GM21528 (cell line): ENCODE measurements at regions not wholly inside any gene's neighbourhood (a gene's known extent, or its start where the extent isn't known, plus 50 kb on each side); places are given as distances from the start of the nearest gene placed in this dataset.
"Not testable (repeated sequence)": the region's sequence is repeated elsewhere in the genome, so short reads cannot be mapped to it uniquely, and the experiment has no call there.

Source experiments
- ATAC-seq: cut with Tn5 transposase; IDR thresholded peaks from one replicate; pipeline ENCODE4 v1.9.1; 2021; ENCODE audit warnings: mild to moderate bottlenecking, moderate library complexity; ENCODE audit not compliant: unreplicated experiment, low FRiP score

- no peak for ATAC-seq
These were observed 594.8 kb upstream of the ANO3 start for GRCh38 chr11:25737071-25737675.

- ATAC-seq: no peak
These were observed 590.0 kb upstream of the ANO3 start for GRCh38 chr11:25741886-25742285.

DNA sequence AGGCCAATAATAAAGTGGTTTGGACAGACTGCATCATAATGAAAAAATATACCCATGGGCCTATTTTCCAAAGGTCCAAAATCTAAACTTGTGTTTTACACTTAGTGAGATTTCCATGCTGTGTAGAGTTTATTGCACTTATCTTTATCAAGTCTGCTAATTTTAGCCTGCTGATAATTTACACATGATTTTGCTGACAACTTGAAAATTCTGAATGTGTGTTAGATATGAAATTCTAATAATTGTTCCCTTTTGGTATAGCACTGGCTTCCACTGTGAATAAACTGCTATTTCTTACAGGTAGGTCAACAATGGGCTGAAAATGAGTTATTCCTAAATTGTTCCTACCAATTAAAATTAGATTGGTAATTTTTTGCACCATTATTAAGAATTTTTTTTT lies 589.1 kb upstream of the ANO3 start:
- no peak for ATAC-seq

- ATAC-seq: no peak
These were observed 576.5 kb upstream of the ANO3 start for GRCh38 chr11:25755381-25755780.

DNA sequence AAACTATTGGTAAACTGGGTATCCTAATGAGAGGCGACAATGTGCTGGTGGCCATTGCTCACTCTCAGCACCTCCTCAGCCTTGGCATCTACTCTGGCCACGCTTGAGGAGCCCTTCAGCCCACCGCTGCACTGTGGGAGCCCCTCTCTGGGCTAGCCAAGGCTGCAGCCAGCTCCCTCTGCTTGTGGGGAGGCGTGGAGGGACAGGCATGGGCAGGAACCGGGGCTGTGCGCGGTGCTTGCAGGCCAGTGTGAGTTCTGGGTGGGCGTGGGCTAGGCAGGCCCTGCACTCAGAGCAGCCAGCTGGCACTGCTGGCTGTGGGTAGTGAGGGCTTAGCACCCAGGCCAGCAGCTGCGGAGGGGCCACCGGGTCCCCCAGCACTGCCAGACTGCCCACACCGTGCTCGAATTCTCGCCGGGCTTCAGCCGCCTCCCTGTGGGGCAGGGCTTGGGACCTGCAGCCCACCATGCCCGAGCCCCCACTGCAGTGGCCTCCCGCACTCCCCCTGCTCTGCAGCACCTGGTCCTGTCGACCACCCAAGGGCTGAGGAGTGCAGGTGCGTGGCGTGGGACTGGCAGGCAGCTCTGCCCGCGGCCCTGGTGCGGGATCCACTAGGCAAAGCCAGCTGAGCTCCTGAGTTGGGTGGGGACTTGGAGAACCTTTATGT lies 575.9 kb upstream of the ANO3 start:
- no peak for ATAC-seq

GRCh38 chr11:25758145-25758661 lies 573.7 kb upstream of the ANO3 start:
- no peak for ATAC-seq

DNA sequence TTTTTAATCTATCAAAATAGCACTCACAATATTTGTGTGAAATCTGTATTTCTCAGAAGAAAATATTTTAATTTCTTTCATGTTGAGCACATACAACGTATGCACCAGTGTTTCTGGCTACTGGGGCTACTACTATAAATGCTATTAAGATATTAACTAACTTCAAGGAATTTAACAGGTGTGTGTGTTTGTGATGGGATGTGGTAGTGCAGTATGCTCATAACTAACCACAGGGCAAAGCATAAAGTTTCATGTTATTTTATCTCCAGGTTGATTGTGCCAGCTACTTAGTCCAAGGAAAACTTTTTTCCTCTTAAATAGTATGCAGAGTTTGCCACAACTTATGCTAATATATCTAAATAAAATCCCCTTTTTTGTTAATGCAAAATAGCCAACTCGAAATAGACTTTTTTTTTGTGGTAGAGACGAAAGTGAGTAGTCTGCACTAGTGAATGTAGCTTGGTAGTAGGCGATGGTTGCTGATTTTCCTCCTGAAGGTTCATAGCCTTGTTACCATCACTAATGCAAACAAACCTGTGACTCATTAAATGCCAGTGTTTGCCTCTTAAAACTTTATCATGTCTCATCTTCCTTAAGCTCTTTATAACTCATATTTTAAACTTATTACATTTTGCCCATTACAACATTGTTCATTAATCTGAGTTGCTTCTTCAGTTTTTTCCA lies 565.5 kb upstream of the ANO3 start:
- no peak for ATAC-seq

DNA sequence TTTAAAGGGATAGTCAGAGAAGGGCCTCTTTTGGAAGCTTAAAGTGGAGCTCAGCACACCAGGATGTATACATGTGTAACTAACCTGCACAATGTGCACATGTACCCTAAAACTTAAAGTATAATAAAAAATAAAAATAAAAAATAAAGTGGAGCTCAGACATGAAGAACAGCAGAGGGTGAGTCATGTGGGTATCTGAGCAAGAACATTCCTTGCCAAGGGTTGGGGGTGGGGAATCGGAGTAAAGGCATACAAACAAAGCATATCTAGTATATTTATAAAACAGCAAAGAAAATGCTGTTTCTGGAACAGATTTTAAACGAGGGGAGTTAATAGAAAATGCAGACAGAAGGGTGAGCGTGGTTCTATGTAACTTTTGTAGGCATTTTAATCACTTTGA lies 562.6 kb upstream of the ANO3 start:
- ATAC-seq: no peak

- ATAC-seq: no peak
These were observed 560.3 kb upstream of the ANO3 start for GRCh38 chr11:25771605-25772004.

DNA sequence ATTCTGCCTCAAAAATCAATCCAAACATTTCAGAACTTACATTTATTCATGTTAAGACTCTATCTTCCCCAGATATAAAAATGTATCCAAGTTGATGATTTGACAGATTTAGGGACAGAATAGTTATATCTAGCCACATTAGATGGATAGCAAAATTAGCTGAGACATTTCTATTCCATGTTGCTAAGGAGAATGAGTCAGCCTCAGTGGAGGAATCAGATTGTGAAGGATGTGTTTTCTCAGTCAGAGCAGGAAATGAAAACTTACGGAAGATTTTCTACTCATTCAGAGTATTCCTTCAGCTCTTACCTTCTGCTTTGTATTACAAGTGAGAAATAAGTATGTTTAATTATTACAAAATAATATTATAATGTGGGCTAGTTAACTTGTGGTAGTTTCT lies 556.3 kb upstream of the ANO3 start:
- ATAC-seq: no peak

DNA sequence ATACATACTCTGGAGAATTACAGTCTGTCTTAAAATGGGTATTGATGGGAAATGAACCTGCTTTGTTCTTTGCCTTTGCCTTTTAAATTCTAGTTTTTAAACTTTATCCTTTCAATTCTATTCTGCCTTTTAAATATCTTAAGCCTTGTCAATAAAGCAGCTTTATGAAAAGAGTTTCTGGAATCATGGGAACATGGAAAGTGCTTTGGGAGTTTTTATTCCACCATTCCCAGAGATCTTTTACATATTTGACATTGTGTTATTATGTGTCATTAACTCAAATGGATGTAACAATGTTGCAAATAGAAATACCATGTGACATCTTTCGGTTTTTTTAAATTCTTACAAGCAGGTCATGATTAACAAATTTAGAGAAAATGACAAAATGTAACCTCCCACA lies 555.7 kb upstream of the ANO3 start:
- no peak for ATAC-seq

DNA sequence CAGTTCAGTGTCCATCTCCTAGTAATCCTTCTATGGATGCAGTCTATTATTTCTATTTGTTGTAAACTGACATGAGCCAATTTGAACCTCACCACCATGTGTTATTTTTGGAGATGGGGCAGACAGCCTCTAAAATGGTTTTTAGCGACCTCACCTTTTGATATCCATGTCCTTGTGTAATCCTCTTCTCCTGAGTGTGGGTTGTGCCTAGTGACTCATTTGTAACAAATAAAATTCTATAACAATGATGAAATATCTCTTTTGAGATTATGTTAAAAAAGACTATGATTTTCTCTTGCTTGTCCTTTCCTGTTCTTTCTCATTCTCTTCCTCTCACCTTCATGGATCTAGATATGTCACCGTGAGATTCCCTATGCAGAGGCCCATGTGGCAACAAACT lies 554.6 kb upstream of the ANO3 start:
- no peak for ATAC-seq

DNA sequence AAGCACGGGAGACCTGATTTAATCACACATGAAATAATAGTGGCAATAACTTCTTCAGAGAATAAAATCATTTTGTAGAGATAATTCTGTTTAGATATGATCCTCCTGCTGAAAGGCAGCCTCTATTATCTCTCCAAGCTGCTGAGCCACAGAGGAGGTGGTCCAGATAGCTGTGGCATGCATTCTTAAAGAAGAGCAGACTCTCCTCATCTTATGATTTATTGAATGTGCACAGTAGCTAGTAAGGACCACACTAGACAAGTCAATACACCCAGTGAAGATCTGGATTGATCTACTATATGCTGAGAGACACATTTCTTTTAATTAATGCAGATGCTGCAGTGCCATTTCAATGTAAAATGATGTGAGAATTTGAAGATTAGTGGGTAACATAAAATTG lies 552.9 kb upstream of the ANO3 start:
- no peak for ATAC-seq

GRCh38 chr11:25787416-25787815 lies 544.5 kb upstream of the ANO3 start:
- no peak for ATAC-seq

GRCh38 chr11:25790396-25790795 lies 541.5 kb upstream of the ANO3 start:
- no peak for ATAC-seq

DNA sequence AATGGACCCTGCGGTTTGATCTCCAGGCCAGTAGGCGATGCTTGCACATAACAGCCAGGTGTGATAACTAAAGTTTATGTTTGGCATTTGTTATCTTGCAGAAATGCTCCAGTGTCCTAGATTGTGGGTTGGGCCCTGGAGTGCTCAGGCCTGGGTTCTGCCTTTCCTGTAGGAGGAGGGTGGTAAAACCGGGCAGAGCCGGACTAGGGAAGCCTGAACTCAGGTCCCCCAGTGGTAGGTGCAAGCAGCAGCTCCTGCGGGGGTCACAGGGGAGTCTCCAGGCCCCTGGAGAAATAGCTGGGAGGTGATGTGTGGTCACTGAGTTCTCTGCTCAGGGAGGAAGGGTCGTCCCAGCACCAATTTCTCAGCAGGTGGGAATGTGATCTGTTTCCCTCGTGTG lies 538.3 kb upstream of the ANO3 start:
- ATAC-seq: no peak

DNA sequence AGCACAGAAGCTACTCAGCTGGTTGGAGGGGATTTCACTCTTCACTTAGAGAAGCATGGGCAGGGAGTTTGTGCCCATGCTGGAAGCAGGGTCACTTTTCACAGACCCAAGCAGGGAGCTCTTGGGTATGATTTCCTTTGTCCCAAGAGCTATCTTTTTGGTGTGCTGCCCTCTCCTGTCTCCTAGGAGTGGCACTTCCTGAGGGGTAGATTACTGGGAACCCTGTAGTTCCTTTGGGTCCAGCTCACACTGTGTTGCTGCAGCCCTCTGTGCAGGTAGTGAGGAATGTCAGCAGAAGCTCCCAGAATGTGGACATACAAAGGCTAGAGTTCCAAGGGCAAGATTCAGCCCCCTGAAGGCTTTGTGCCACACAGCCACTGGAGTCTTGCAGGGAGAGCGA lies 537.1 kb upstream of the ANO3 start:
- no peak for ATAC-seq

- ATAC-seq: no peak
These were observed 515.5 kb upstream of the ANO3 start for GRCh38 chr11:25816411-25816810.

GRCh38 chr11:25824688-25825087 lies 507.2 kb upstream of the ANO3 start:
- no peak for ATAC-seq

DNA sequence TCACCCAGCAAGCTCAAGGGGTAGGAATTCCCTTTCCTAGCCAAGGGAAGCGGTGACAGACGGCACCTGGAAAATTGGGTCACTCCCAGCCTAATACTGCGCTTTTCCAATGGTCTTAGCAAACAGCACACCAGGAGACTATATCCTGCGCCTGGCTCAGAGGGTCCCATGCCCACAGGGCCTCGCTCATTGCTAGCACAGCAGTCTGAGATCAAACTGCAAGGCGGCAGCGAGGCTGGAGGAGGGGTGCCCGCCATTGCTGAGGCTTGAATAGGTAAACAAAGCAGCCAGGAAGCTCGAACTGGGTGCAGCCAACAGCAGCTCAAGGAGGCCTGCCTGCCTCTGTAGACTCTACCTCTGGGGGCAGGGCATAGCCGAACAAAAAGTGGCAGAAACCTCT lies 500.4 kb upstream of the ANO3 start:
- not testable (repeated sequence) for ATAC-seq

DNA sequence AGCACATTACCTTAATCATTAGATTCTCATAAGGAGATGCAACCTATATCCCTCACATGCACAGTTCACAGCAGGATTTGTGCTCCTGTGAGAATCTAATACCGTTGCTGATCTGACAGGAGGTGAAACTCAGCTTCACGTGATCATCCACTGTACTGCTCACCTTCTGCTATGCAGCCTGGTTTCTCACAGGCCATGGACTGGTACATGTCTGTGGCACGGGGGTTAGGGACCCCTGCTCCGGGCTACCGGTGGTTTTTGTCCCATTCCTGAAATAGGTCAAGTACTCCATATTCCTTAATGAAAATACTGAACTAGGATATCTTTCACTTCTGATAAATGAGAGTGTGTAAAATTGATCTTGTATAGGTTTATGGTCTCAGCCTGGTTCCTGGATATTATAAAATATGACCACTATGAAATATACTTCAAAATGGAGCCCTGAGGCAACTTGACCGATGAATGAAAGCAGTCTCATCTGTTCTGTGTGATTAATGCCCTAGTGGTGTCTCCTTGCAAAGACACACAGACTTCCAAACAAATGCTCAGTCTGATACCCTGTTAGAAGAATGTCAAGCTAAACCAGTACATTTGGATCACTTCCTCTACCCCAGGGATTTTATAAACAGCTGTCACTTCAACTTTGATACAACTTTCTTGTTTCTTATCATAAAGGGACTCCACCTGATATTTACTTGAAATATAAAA lies 492.9 kb upstream of the ANO3 start:
- no peak for ATAC-seq
